Ovary (tissue), 3 donors: ENCODE measurements at regions not wholly inside any gene's neighbourhood (a gene's known extent, or its start where the extent isn't known, plus 50 kb on each side); places are given as distances from the start of the nearest gene placed in this dataset.
"Not testable (repeated sequence)": the region's sequence is repeated elsewhere in the genome, so short reads cannot be mapped to it uniquely, and the experiment has no call there.

ENCODE experiments used
- EP300 ChIP-seq: sonication (generic); formaldehyde crosslinking; IDR thresholded peaks from one replicate; pipeline ENCODE4 v1.6.1; 2017; ENCODE audit warnings: antibody characterized with exemption
- POLR2A ChIP-seq: fragments of 450-650 bp; IDR thresholded peaks from one replicate; pipeline ENCODE4 v1.6.1; 2017; ENCODE audit warnings: antibody characterized with exemption, mild to moderate bottlenecking, moderate library complexity
- TF ChIP-seq, protein P1 (sequence below), 3 donors: fragments of 450-650 bp in 2 of 3; fragments of 200-600 bp in 1 of 3; IDR thresholded peaks; one replicate each; pipeline versions ENCODE4 v1.5.1 to v1.8.0; 2016 to 2022; ENCODE audit warnings: antibody characterized with exemption in 3 of 3, mild to moderate bottlenecking in 1 of 3
- donor health status: DM: no; HTN: no; CAD: no.

DNA sequence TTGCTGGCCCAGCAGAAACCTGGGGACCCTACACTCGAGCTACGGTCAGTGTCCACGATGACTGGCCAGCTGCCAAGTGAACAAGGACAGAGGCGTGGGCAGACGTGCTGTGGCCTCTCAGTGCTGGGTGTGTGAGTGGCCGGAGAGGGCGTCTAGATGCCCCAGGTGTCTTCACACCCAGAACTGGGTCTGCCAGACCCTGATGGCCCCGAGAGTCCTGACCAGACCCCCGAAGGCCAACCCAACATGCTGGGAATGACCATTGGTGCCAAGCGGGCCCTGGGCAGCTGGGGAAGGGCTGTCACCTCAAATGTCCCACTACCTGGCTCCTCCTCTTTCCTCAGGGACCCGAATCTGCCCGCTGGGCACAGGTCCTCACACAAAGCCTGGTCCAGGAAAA is 104.5 kb upstream of the SULF2 start:
- TF ChIP-seq, protein P1, sequence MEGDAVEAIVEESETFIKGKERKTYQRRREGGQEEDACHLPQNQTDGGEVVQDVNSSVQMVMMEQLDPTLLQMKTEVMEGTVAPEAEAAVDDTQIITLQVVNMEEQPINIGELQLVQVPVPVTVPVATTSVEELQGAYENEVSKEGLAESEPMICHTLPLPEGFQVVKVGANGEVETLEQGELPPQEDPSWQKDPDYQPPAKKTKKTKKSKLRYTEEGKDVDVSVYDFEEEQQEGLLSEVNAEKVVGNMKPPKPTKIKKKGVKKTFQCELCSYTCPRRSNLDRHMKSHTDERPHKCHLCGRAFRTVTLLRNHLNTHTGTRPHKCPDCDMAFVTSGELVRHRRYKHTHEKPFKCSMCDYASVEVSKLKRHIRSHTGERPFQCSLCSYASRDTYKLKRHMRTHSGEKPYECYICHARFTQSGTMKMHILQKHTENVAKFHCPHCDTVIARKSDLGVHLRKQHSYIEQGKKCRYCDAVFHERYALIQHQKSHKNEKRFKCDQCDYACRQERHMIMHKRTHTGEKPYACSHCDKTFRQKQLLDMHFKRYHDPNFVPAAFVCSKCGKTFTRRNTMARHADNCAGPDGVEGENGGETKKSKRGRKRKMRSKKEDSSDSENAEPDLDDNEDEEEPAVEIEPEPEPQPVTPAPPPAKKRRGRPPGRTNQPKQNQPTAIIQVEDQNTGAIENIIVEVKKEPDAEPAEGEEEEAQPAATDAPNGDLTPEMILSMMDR (IDR thresholded peaks at IDR 0.05) = not testable (repeated sequence)
- TF ChIP-seq POLR2A, EP300: not testable (repeated sequence)
